ENCODE measurements at regions not wholly inside any gene's neighbourhood (a gene's known extent, or its start where the extent isn't known, plus 50 kb on each side); places are given as distances from the start of the nearest gene placed in this dataset.

GRCh38 chr5:17880869-17881268 is 246.6 kb downstream of the TAF11L14 start:
- H3K4me3 ChIP-seq (ENCODE audit: low read length), result no peak overlapping the region
- no peak for TF ChIP-seq CTCF (conservative IDR thresholded peaks at IDR 0.05; ENCODE audit: low read length)
- no peak for DNase-seq (ENCODE audit: low read depth)

- TF ChIP-seq CTCF (conservative IDR thresholded peaks at IDR 0.05; ENCODE audit: low read length), result no peak
- no peak overlapping the region for H3K4me3 ChIP-seq (ENCODE audit: low read length)
- no peak for DNase-seq (ENCODE audit: low read depth)
These were observed 248.7 kb downstream of the TAF11L14 start for GRCh38 chr5:17882760-17883488.

- DNase-seq (ENCODE audit: low read depth), result no peak
- TF ChIP-seq CTCF (conservative IDR thresholded peaks at IDR 0.05; ENCODE audit: low read length), result no peak
- no peak overlapping the region for H3K4me3 ChIP-seq (ENCODE audit: low read length)
These were observed 253.9 kb downstream of the TAF11L14 start for GRCh38 chr5:17888155-17888554.

GRCh38 chr5:17890501-17890900 is 256.2 kb downstream of the TAF11L14 start:
- no peak for DNase-seq (ENCODE audit: low read depth)
- TF ChIP-seq CTCF (conservative IDR thresholded peaks at IDR 0.05; ENCODE audit: low read length), result no peak
- no peak overlapping the region for H3K4me3 ChIP-seq (ENCODE audit: low read length)

GRCh38 chr5:17891881-17892280 is 257.6 kb downstream of the TAF11L14 start:
- TF ChIP-seq CTCF (conservative IDR thresholded peaks at IDR 0.05; ENCODE audit: low read length), result no peak
- H3K4me3 ChIP-seq (ENCODE audit: low read length), result no peak overlapping the region
- no peak for DNase-seq (ENCODE audit: low read depth)

- no peak for DNase-seq (ENCODE audit: low read depth)
- TF ChIP-seq CTCF (conservative IDR thresholded peaks at IDR 0.05; ENCODE audit: low read length), result no peak
- H3K4me3 ChIP-seq (ENCODE audit: low read length), result no peak overlapping the region
These were observed 258.9 kb downstream of the TAF11L14 start for GRCh38 chr5:17893026-17893635.

All from AG10803 (cell line).